Transverse colon (tissue), 3 donors: ENCODE measurements at regions not wholly inside any gene's neighbourhood (a gene's known extent, or its start where the extent isn't known, plus 50 kb on each side); places are given as distances from the start of the nearest gene placed in this dataset.

Experiments
- CTCF ChIP-seq, 5 experiments: fragments of 200-600 bp in 3 of 5; fragments of 450-650 bp in 2 of 5; sonication (generic) in 3 of 5; IDR thresholded peaks; 1 replicate in 2 of 5; 2 replicates in 3 of 5; pipeline ENCODE4 v1.5.1; 2016 to 2017; ENCODE audit warnings: antibody characterized with exemption in 5 of 5, inconsistent platforms in 3 of 5, mild to moderate bottlenecking in 2 of 5, moderate library complexity in 1 of 5
- EP300 ChIP-seq: sonication (generic); formaldehyde crosslinking; IDR thresholded peaks from one replicate; pipeline ENCODE4 v1.6.1; 2017; ENCODE audit warnings: antibody characterized with exemption, low read depth

GRCh38 chr1:233549917-233550316 lies 64.0 kb upstream of the KCNK1 start:
- TF ChIP-seq EP300 = no peak
- TF ChIP-seq CTCF (IDR thresholded peaks at IDR 0.05) = no peak
